ENCODE measurements at regions not wholly inside any gene's neighbourhood (a gene's known extent, or its start where the extent isn't known, plus 50 kb on each side); places are given as distances from the start of the nearest gene placed in this dataset.
"Not testable (repeated sequence)": the region's sequence is repeated elsewhere in the genome, so short reads cannot be mapped to it uniquely, and the experiment has no call there.

GRCh38 chrX:12060489-12061260 lies 77.6 kb upstream of the FRMPD4 start:
- DNase-seq: no peak

- peak; percentile 77 for DNase-seq
These were observed 73.0 kb upstream of the FRMPD4 start for GRCh38 chrX:12065251-12065650.

GRCh38 chrX:12076046-12076445 lies 62.2 kb upstream of the FRMPD4 start:
- no peak for DNase-seq

- peak; percentile 55 for DNase-seq
These were observed 58.0 kb upstream of the FRMPD4 start for GRCh38 chrX:12080265-12080664.

GRCh38 chrX:12082959-12083358 lies 55.3 kb upstream of the FRMPD4 start:
- DNase-seq: not testable (repeated sequence)
